22Rv1 (cell line): ENCODE measurements at regions not wholly inside any gene's neighbourhood (a gene's known extent, or its start where the extent isn't known, plus 50 kb on each side); places are given as distances from the start of the nearest gene placed in this dataset.

Experiments used
- H3K27ac ChIP-seq: fragments of 450-650 bp; 2 replicates; pipeline ENCODE4 v1.5.1; 2017
- ZFX ChIP-seq: fragments of 450-650 bp; IDR thresholded peaks from 2 replicates; pipeline ENCODE4 v1.6.1; 2017; ENCODE audit warnings: antibody characterized with exemption, borderline replicate concordance
- TF ChIP-seq, protein P1 (sequence below): fragments of 450-650 bp; IDR thresholded peaks from 2 replicates; pipeline ENCODE4 v1.5.1; 2017; ENCODE audit warnings: mild to moderate bottlenecking

DNA sequence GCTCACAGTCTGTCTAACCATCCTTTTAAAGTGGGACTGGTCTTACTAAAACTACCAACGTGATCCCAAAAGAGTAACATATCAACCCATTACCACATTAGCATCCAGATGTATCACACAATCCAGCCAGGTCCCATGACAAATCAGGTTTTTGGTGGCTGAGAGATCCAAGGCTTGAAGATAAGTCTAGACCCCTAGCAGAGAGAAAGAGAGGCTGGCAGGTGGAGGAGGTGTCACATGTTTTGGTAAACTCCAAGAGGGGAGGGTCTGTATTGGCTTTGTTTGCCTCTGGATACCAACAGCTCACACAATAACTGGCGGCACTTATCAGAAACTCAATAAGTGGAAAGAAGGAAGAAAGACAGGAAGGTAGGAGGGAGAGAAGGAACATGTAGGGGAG lies 357.6 kb downstream of the SS18 start:
- TF ChIP-seq ZFX: no peak
- TF ChIP-seq, protein P1, sequence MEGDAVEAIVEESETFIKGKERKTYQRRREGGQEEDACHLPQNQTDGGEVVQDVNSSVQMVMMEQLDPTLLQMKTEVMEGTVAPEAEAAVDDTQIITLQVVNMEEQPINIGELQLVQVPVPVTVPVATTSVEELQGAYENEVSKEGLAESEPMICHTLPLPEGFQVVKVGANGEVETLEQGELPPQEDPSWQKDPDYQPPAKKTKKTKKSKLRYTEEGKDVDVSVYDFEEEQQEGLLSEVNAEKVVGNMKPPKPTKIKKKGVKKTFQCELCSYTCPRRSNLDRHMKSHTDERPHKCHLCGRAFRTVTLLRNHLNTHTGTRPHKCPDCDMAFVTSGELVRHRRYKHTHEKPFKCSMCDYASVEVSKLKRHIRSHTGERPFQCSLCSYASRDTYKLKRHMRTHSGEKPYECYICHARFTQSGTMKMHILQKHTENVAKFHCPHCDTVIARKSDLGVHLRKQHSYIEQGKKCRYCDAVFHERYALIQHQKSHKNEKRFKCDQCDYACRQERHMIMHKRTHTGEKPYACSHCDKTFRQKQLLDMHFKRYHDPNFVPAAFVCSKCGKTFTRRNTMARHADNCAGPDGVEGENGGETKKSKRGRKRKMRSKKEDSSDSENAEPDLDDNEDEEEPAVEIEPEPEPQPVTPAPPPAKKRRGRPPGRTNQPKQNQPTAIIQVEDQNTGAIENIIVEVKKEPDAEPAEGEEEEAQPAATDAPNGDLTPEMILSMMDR: no peak
- H3K27ac ChIP-seq: no peak overlapping the region

- H3K27ac ChIP-seq: no peak overlapping the region
- no peak for TF ChIP-seq ZFX
- TF ChIP-seq, protein P1: no peak
Measured at GRCh38 chr18:25729072-25729471, 361.3 kb downstream of the SS18 start.

DNA sequence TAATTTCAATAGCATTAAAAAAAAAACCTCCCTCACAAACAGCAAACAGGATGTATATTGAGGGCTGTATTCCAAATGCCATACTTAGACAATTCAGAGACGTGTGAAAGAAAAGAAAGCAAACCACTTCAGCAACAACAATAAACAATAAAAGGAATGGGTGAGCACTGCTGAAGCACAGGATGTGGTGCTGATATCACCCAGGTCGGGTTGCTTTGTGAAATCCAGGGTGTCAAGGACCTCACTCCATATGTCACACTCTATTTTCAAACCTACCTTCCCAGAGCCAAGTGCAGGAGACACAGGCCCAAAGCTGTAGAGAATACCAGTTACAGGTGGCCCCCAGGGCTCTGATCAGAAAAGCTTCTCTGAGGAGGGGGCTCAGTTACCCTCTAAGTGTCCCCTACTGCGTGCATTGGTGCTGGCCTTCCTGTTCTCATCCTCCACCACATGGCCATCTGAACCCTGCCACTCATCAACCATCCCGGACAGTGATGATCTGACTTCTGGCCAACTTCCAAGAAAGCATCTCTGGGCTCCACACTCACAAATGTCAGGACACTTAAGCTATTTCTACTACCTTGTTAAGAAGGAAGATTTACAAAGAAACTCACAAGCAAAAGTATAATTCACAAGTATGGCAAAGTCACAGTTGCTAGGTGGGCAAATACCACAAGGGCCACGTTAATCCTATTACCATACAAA lies 363.0 kb downstream of the SS18 start:
- TF ChIP-seq, protein P1: no peak
- no peak for TF ChIP-seq ZFX
- no peak overlapping the region for H3K27ac ChIP-seq

DNA sequence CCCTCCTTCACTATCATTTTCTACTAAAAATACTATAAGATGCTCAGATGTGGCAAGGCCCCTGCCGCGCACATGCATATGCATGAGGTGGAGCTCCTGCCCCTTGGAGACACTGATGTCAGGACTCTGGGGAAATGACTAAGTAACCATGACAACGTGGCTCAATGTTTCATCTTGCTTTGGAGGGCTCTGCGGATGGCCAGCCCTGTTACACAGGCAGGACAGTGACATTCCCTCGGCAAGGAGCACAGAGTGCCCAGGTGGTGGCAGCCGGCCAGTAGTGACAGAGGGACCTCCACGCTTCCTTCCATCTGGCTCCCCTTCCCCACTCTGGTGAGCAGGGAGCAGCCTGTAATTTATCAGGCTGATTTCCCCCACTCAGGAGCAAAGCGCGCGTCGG lies 364.1 kb downstream of the SS18 start:
- no peak overlapping the region for H3K27ac ChIP-seq
- no peak for TF ChIP-seq ZFX
- TF ChIP-seq, protein P1: no peak

GRCh38 chr18:25725501-25725900 lies 364.9 kb downstream of the SS18 start:
- no peak for TF ChIP-seq ZFX
- TF ChIP-seq, protein P1: no peak

GRCh38 chr18:25724997-25725396 lies 365.4 kb downstream of the SS18 start:
- TF ChIP-seq, protein P1: no peak
- no peak for TF ChIP-seq ZFX
- H3K27ac ChIP-seq: no peak overlapping the region

More at GRCh38 chr18:25725501-25725900, 364.9 kb downstream of the SS18 start:
- no peak overlapping the region for H3K27ac ChIP-seq

GRCh38 chr18:25724121-25724520 lies 366.3 kb downstream of the SS18 start:
- TF ChIP-seq, protein P1: no peak
- no peak for TF ChIP-seq ZFX
- H3K27ac ChIP-seq: no peak overlapping the region
